ENCODE measurements at regions not wholly inside any gene's neighbourhood (a gene's known extent, or its start where the extent isn't known, plus 50 kb on each side); places are given as distances from the start of the nearest gene placed in this dataset.

GRCh38 chr3:193008654-193009053 is 91.0 kb upstream of the MB21D2 start:
- Histone ChIP-seq H3K79me2 (ENCODE audit: control insufficient read depth, low read length) (no peaks in the 10 kb centered on the region), H3K27me3 (ENCODE audit: control insufficient read depth, low read length) (no peaks in the 10 kb centered on the region), H3K36me3 (ENCODE audit: control insufficient read depth, low read length) (no peaks in the 10 kb centered on the region), H3K4me2 (ENCODE audit: low read length) (no peak overlapping the region), H3K4me1 (ENCODE audit: control insufficient read depth, low read length) (no peaks in the 10 kb centered on the region), H3K4me3 (ENCODE audit: low read length) (no peak overlapping the region), H3K9me2 (replicated peaks; ENCODE audit: control insufficient read depth, low read length) (no peaks in the 10 kb centered on the region), H3K9me3 (ENCODE audit: control insufficient read depth, insufficient read depth, low read length) (no peaks in the 10 kb centered on the region), H3K27ac (ENCODE audit: low read depth, low read length) (no peak overlapping the region), H4K20me1 (ENCODE audit: control insufficient read depth, insufficient read depth, low read depth, low read length) (no peaks in the 10 kb centered on the region), H3F3A (ENCODE audit: control insufficient read depth, insufficient read depth) (no peaks in the 10 kb centered on the region)
- TF ChIP-seq EZH2phosphoT487 (IDR thresholded peaks at IDR 0.05; ENCODE audit: borderline replicate concordance, low read length): no peak
- TF ChIP-seq CTCF (IDR thresholded peaks at IDR 0.05; ENCODE audit: low read depth, low read length, poor library complexity, severe bottlenecking): no peak

GRCh38 chr3:193010191-193010590 is 92.5 kb upstream of the MB21D2 start:
- no peak for TF ChIP-seq EZH2phosphoT487 (IDR thresholded peaks at IDR 0.05; ENCODE audit: borderline replicate concordance, low read length)
- no peak for TF ChIP-seq CTCF (IDR thresholded peaks at IDR 0.05; ENCODE audit: low read depth, low read length, poor library complexity, severe bottlenecking)
- Histone ChIP-seq H3K27me3 (ENCODE audit: control insufficient read depth, low read length) (no peaks in the 10 kb centered on the region), H3K9me2 (replicated peaks; ENCODE audit: control insufficient read depth, low read length) (no peaks in the 10 kb centered on the region), H3K9me3 (ENCODE audit: control insufficient read depth, insufficient read depth, low read length) (no peaks in the 10 kb centered on the region), H3K79me2 (ENCODE audit: control insufficient read depth, low read length) (no peaks in the 10 kb centered on the region), H3F3A (ENCODE audit: control insufficient read depth, insufficient read depth) (no peaks in the 10 kb centered on the region), H3K27ac (ENCODE audit: low read depth, low read length) (no peak overlapping the region), H3K4me1 (ENCODE audit: control insufficient read depth, low read length) (no peaks in the 10 kb centered on the region), H3K36me3 (ENCODE audit: control insufficient read depth, low read length) (no peaks in the 10 kb centered on the region), H4K20me1 (ENCODE audit: control insufficient read depth, insufficient read depth, low read depth, low read length) (no peaks in the 10 kb centered on the region), H3K4me3 (ENCODE audit: low read length) (no peak overlapping the region), H3K4me2 (ENCODE audit: low read length) (no peak overlapping the region)

GRCh38 chr3:193011958-193012357 is 94.3 kb upstream of the MB21D2 start:
- Histone ChIP-seq H3K4me2 (ENCODE audit: low read length) (no peak overlapping the region), H3K79me2 (ENCODE audit: control insufficient read depth, low read length) (no peaks in the 10 kb centered on the region), H3K27me3 (ENCODE audit: control insufficient read depth, low read length) (no peaks in the 10 kb centered on the region), H3F3A (ENCODE audit: control insufficient read depth, insufficient read depth) (no peaks in the 10 kb centered on the region), H3K4me3 (ENCODE audit: low read length) (no peak overlapping the region), H3K4me1 (ENCODE audit: control insufficient read depth, low read length) (no peaks in the 10 kb centered on the region), H3K9me3 (ENCODE audit: control insufficient read depth, insufficient read depth, low read length) (no peaks in the 10 kb centered on the region), H3K36me3 (ENCODE audit: control insufficient read depth, low read length) (no peaks in the 10 kb centered on the region), H3K9me2 (replicated peaks; ENCODE audit: control insufficient read depth, low read length) (no peaks in the 10 kb centered on the region), H3K27ac (ENCODE audit: low read depth, low read length) (no peak overlapping the region), H4K20me1 (ENCODE audit: control insufficient read depth, insufficient read depth, low read depth, low read length) (no peaks in the 10 kb centered on the region)
- no peak for TF ChIP-seq CTCF (IDR thresholded peaks at IDR 0.05; ENCODE audit: low read depth, low read length, poor library complexity, severe bottlenecking)
- no peak for TF ChIP-seq EZH2phosphoT487 (IDR thresholded peaks at IDR 0.05; ENCODE audit: borderline replicate concordance, low read length)

GRCh38 chr3:193014902-193015301 is 97.2 kb upstream of the MB21D2 start:
- no peaks in the 10 kb centered on the region for H3F3A ChIP-seq (ENCODE audit: control insufficient read depth, insufficient read depth)
- H3K36me3 ChIP-seq (ENCODE audit: control insufficient read depth, low read length): no peaks in the 10 kb centered on the region
- no peaks in the 10 kb centered on the region for H3K27me3 ChIP-seq (ENCODE audit: control insufficient read depth, low read length)
- no peaks in the 10 kb centered on the region for H3K79me2 ChIP-seq (ENCODE audit: control insufficient read depth, low read length)
- H3K4me3 ChIP-seq (ENCODE audit: low read length): no peak overlapping the region
- no peaks in the 10 kb centered on the region for H3K4me1 ChIP-seq (ENCODE audit: control insufficient read depth, low read length)
- no peaks in the 10 kb centered on the region for H3K9me3 ChIP-seq (ENCODE audit: control insufficient read depth, insufficient read depth, low read length)
- no peak overlapping the region for H3K4me2 ChIP-seq (ENCODE audit: low read length)
- H3K27ac ChIP-seq (ENCODE audit: low read depth, low read length): no peak overlapping the region
- no peaks in the 10 kb centered on the region for H4K20me1 ChIP-seq (ENCODE audit: control insufficient read depth, insufficient read depth, low read depth, low read length)
- no peak for TF ChIP-seq CTCF (IDR thresholded peaks at IDR 0.05; ENCODE audit: low read depth, low read length, poor library complexity, severe bottlenecking)
- no peak for TF ChIP-seq EZH2phosphoT487 (IDR thresholded peaks at IDR 0.05; ENCODE audit: borderline replicate concordance, low read length)
- no peaks in the 10 kb centered on the region for H3K9me2 ChIP-seq (replicated peaks; ENCODE audit: control insufficient read depth, low read length)
